Activated CD4-positive, alpha-beta T cell treated with anti-CD3 and anti-CD28 coated beads, Interleukin-2, amount 50 U/mL, for 24 hours (primary cell): ENCODE measurements at regions not wholly inside any gene's neighbourhood (a gene's known extent, or its start where the extent isn't known, plus 50 kb on each side); places are given as distances from the start of the nearest gene placed in this dataset.

Experiments
- DNase-seq, 2 donors: peaks; one replicate each; pipeline ENCODE4 v3.0.0-alpha.2; 2020; ENCODE audit warnings: low read depth in 1 of 2, low spot score in 1 of 2

GRCh38 chr4:22897520-22898108 lies 204.9 kb downstream of the GBA3 start:
- DNase-seq: peak in 1 of 2 donors; percentile 5

GRCh38 chr4:22895482-22895881 lies 202.7 kb downstream of the GBA3 start:
- DNase-seq: no peak

GRCh38 chr4:22884157-22884556 lies 191.4 kb downstream of the GBA3 start:
- no peak for DNase-seq

GRCh38 chr4:22881411-22881810 lies 188.7 kb downstream of the GBA3 start:
- no peak for DNase-seq

- DNase-seq: no peak
These were observed 184.8 kb downstream of the GBA3 start for GRCh38 chr4:22877486-22878052.

- DNase-seq: no peak
These were observed 183.5 kb downstream of the GBA3 start for GRCh38 chr4:22876270-22876669.

- DNase-seq: no peak
These were observed 183.0 kb downstream of the GBA3 start for GRCh38 chr4:22875587-22876257.

GRCh38 chr4:22874334-22874912 lies 181.7 kb downstream of the GBA3 start:
- no peak for DNase-seq

GRCh38 chr4:22873899-22874298 lies 181.2 kb downstream of the GBA3 start:
- no peak for DNase-seq

GRCh38 chr4:22870847-22871449 lies 178.2 kb downstream of the GBA3 start:
- no peak for DNase-seq

GRCh38 chr4:22869235-22869634 lies 176.5 kb downstream of the GBA3 start:
- no peak for DNase-seq
